GM23338 (cell line): ENCODE measurements at regions not wholly inside any gene's neighbourhood (a gene's known extent, or its start where the extent isn't known, plus 50 kb on each side); places are given as distances from the start of the nearest gene placed in this dataset.
A peak's percentile ranks its signal among the peaks of the same experiment; 100 is the strongest.

ENCODE experiments used
- ATAC-seq: fragments of 200-7000 bp; cut with Tn5 transposase; 3 replicates; pipeline ENCODE4 v1.9.1; 2020
- DNase-seq: peaks from one replicate; pipeline ENCODE4 v3.0.0-alpha.2; 2015; ENCODE audit warnings: low spot score
- H2AFZ ChIP-seq: fragments of 200-600 bp; sonication (generic); 2 replicates; pipeline ENCODE4 v1.8.0; 2016; ENCODE audit warnings: antibody characterized with exemption, mild to moderate bottlenecking, moderate library complexity
- H3F3A ChIP-seq: fragments of 200-600 bp; sonication (generic); replicated peaks from 2 replicates; pipeline ENCODE4 v1.8.0; 2017; ENCODE audit warnings: antibody characterized with exemption, mixed run types, low read depth
- H3K27ac ChIP-seq: fragments of 200-600 bp; sonication (generic); 2 replicates; pipeline ENCODE4 v1.6.1; 2016; ENCODE audit warnings: low read depth
- H3K27me3 ChIP-seq: fragments of 200-600 bp; sonication (generic); 2 replicates; pipeline ENCODE4 v1.8.0; 2016; ENCODE audit warnings: mild to moderate bottlenecking, mixed run types, moderate library complexity; ENCODE audit not compliant: insufficient read depth
- H3K36me3 ChIP-seq: fragments of 200-600 bp; sonication (generic); 2 replicates; pipeline ENCODE4 v1.8.0; 2016; ENCODE audit warnings: mild to moderate bottlenecking; ENCODE audit not compliant: insufficient read depth
- H3K4me1 ChIP-seq: fragments of 200-600 bp; sonication (generic); 2 replicates; pipeline ENCODE4 v1.8.0; 2016; ENCODE audit warnings: mild to moderate bottlenecking, moderate library complexity; ENCODE audit not compliant: insufficient read depth
- H3K4me2 ChIP-seq: fragments of 200-600 bp; sonication (generic); 2 replicates; pipeline ENCODE4 v1.7.1; 2017; ENCODE audit warnings: mixed run types
- H3K4me3 ChIP-seq: fragments of 200-600 bp; sonication (generic); 2 replicates; pipeline ENCODE4 v1.6.1; 2016; ENCODE audit warnings: mixed run types
- H3K79me2 ChIP-seq: fragments of 200-600 bp; sonication (generic); replicated peaks from 2 replicates; pipeline ENCODE4 v1.8.0; 2017; ENCODE audit warnings: mild to moderate bottlenecking; ENCODE audit not compliant: insufficient read depth
- H3K9me2 ChIP-seq: fragments of 200-600 bp; sonication (generic); 2 replicates; pipeline ENCODE4 v1.8.0; 2017; ENCODE audit not compliant: insufficient read depth
- H4K20me1 ChIP-seq: fragments of 200-600 bp; sonication (generic); replicated peaks from 2 replicates; pipeline ENCODE4 v1.8.0; 2017; ENCODE audit warnings: mild to moderate bottlenecking; ENCODE audit not compliant: insufficient read depth
- H3K27ac Mint-ChIP-seq: 2 replicates; pipeline ENCODE4 v1.8.0; 2020; ENCODE audit warnings: inconsistent platforms, mild to moderate bottlenecking, moderate library complexity, mixed read lengths
- H3K27me3 Mint-ChIP-seq: 3 replicates; pipeline ENCODE4 v1.8.0; 2022; ENCODE audit warnings: low read depth, mild to moderate bottlenecking, moderate library complexity, mixed read lengths, inconsistent platforms; ENCODE audit not compliant: insufficient read depth, poor library complexity
- H3K36me3 Mint-ChIP-seq: 3 replicates; pipeline ENCODE4 v1.8.0; 2021; ENCODE audit warnings: low read depth, mild to moderate bottlenecking, inconsistent platforms, moderate library complexity, mixed read lengths
- H3K4me1 Mint-ChIP-seq: 3 replicates; pipeline ENCODE4 v1.8.0; 2020; ENCODE audit warnings: mild to moderate bottlenecking, inconsistent platforms, mixed read lengths
- H3K4me3 Mint-ChIP-seq: 3 replicates; pipeline ENCODE4 v1.8.0; 2021; ENCODE audit warnings: moderate library complexity, mild to moderate bottlenecking, inconsistent platforms, mixed read lengths
- H3K9me3 Mint-ChIP-seq: 3 replicates; pipeline ENCODE4 v1.8.0; 2020; ENCODE audit warnings: moderate library complexity, mild to moderate bottlenecking, inconsistent platforms, mixed read lengths
- CREB1 ChIP-seq: fragments of 250-450 bp; sonication (Bioruptor Pico); IDR thresholded peaks from 2 replicates; pipeline ENCODE4 v1.5.0; 2020; ENCODE audit warnings: low read depth, mild to moderate bottlenecking, moderate library complexity
- ETS1 ChIP-seq: IDR thresholded peaks from 2 replicates; pipeline ENCODE4 v1.6.1; 2016; ENCODE audit warnings: antibody characterized with exemption
- EZH2 ChIP-seq: fragments of 200-600 bp; sonication (generic); IDR thresholded peaks from one replicate; pipeline ENCODE4 v1.8.0; 2017; ENCODE audit warnings: antibody characterized with exemption, mild to moderate bottlenecking, low read depth; ENCODE audit not compliant: unreplicated experiment
- EZH2phosphoT487 ChIP-seq: fragments of 200-600 bp; sonication (generic); IDR thresholded peaks from one replicate; pipeline ENCODE4 v1.8.1; 2018; ENCODE audit warnings: antibody characterized with exemption; ENCODE audit not compliant: unreplicated experiment
- JUNB ChIP-seq: IDR thresholded peaks from one replicate; pipeline ENCODE4 v1.6.1; 2016; ENCODE audit warnings: antibody characterized with exemption; ENCODE audit not compliant: unreplicated experiment
- NANOG ChIP-seq: IDR thresholded peaks from 2 replicates; pipeline ENCODE4 v1.6.1; 2016; ENCODE audit warnings: antibody characterized with exemption, borderline replicate concordance
- POLR2AphosphoS5 ChIP-seq: IDR thresholded peaks from 2 replicates; pipeline ENCODE4 v1.6.1; 2016; ENCODE audit warnings: antibody characterized with exemption, low read depth
- REST ChIP-seq: IDR thresholded peaks from one replicate; pipeline ENCODE4 v1.6.1; 2018; ENCODE audit warnings: antibody characterized with exemption; ENCODE audit not compliant: unreplicated experiment
- STAT1 ChIP-seq: IDR thresholded peaks from one replicate; pipeline ENCODE4 v1.6.1; 2016; ENCODE audit warnings: antibody characterized with exemption; ENCODE audit not compliant: unreplicated experiment
- ZNF114 ChIP-seq: fragments of 250-450 bp; sonication (Bioruptor Pico); IDR thresholded peaks from 2 replicates; pipeline ENCODE4 v1.5.0; 2020; ENCODE audit warnings: mild to moderate bottlenecking, moderate library complexity
- ZNF331 ChIP-seq: fragments of 250-450 bp; sonication (Bioruptor Pico); IDR thresholded peaks from 2 replicates; pipeline ENCODE4 v1.5.0; 2020; ENCODE audit warnings: low read depth, mild to moderate bottlenecking, moderate library complexity
- TF ChIP-seq, protein P1 (sequence below): fragments of 250-450 bp; sonication (Bioruptor Pico); IDR thresholded peaks from 2 replicates; pipeline ENCODE4 v1.5.0; 2020; ENCODE audit warnings: mild to moderate bottlenecking, moderate library complexity
- TF ChIP-seq, protein P2 (sequence below), 2 experiments: fragments of 200-600 bp in 1 of 2; sonication (generic) in 1 of 2; conservative IDR thresholded peaks; 2 replicates each; pipeline versions ENCODE4 v1.5.1 to v1.6.1; 2016 to 2017; ENCODE audit warnings: antibody characterized with exemption in 2 of 2, low read depth in 2 of 2, mild to moderate bottlenecking in 2 of 2, moderate library complexity in 1 of 2

DNA sequence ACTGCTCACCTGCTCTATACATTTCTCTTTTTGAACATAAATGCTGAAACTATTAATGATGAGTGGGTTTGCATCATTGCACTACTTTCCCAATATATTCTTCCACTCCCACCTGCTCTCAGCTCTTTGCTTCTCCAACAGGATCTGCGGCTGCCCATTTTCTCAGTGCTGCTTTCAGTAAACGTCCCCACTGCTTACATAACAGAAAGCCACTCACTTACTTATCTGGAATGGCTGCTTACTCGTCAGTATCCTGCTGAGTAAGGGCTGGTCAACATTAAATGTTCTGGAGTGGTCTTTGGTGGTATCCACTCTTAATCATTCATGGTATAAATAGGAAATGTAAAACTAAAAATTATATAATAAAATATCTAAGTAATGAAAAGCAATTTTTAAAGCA, 112.8 kb upstream of the HPF1 start:
- ATAC-seq (peak; percentile 30; the same call in 2 of the 3 replicates), DNase-seq (no peak)
- H3K4me1 Mint-ChIP-seq = peaks cover 7% of the 10 kb centered on the region
- no peak overlapping the region for H3K4me3 ChIP-seq
- H3K36me3 Mint-ChIP-seq = no peaks in the 10 kb centered on the region
- H3K27ac Mint-ChIP-seq = no peak overlapping the region
- H3K4me2 ChIP-seq = no peak overlapping the region
- no peaks in the 10 kb centered on the region for H3K79me2 ChIP-seq
- no peaks in the 10 kb centered on the region for H3K9me2 ChIP-seq
- peak overlapping the region; percentile 17; the same call in 1 of the 2 replicates for H2AFZ ChIP-seq
- H3K36me3 ChIP-seq = no peaks in the 10 kb centered on the region
- H3F3A ChIP-seq = no peaks in the 10 kb centered on the region
- H3K27me3 Mint-ChIP-seq = peaks cover 4% of the 10 kb centered on the region
- H3K4me3 Mint-ChIP-seq = no peak overlapping the region
- H4K20me1 ChIP-seq = no peaks in the 10 kb centered on the region
- H3K9me3 Mint-ChIP-seq = no peaks in the 10 kb centered on the region
- H3K27me3 ChIP-seq = no peaks in the 10 kb centered on the region
- H3K4me1 ChIP-seq = peaks cover 6% of the 10 kb centered on the region; the same call in 1 of the 2 replicates
- no peak overlapping the region for H3K27ac ChIP-seq
- TF ChIP-seq ZNF331 (CRISPR knock-in tag) (no peak), ZNF114 (CRISPR knock-in tag) (no peak), POLR2AphosphoS5 (no peak), STAT1 (no peak), REST (no peak), ETS1 (no peak), CREB1 (no peak), EZH2 (no peak), EZH2phosphoT487 (no peak), JUNB (no peak), NANOG (no peak)
- TF ChIP-seq, protein P1, sequence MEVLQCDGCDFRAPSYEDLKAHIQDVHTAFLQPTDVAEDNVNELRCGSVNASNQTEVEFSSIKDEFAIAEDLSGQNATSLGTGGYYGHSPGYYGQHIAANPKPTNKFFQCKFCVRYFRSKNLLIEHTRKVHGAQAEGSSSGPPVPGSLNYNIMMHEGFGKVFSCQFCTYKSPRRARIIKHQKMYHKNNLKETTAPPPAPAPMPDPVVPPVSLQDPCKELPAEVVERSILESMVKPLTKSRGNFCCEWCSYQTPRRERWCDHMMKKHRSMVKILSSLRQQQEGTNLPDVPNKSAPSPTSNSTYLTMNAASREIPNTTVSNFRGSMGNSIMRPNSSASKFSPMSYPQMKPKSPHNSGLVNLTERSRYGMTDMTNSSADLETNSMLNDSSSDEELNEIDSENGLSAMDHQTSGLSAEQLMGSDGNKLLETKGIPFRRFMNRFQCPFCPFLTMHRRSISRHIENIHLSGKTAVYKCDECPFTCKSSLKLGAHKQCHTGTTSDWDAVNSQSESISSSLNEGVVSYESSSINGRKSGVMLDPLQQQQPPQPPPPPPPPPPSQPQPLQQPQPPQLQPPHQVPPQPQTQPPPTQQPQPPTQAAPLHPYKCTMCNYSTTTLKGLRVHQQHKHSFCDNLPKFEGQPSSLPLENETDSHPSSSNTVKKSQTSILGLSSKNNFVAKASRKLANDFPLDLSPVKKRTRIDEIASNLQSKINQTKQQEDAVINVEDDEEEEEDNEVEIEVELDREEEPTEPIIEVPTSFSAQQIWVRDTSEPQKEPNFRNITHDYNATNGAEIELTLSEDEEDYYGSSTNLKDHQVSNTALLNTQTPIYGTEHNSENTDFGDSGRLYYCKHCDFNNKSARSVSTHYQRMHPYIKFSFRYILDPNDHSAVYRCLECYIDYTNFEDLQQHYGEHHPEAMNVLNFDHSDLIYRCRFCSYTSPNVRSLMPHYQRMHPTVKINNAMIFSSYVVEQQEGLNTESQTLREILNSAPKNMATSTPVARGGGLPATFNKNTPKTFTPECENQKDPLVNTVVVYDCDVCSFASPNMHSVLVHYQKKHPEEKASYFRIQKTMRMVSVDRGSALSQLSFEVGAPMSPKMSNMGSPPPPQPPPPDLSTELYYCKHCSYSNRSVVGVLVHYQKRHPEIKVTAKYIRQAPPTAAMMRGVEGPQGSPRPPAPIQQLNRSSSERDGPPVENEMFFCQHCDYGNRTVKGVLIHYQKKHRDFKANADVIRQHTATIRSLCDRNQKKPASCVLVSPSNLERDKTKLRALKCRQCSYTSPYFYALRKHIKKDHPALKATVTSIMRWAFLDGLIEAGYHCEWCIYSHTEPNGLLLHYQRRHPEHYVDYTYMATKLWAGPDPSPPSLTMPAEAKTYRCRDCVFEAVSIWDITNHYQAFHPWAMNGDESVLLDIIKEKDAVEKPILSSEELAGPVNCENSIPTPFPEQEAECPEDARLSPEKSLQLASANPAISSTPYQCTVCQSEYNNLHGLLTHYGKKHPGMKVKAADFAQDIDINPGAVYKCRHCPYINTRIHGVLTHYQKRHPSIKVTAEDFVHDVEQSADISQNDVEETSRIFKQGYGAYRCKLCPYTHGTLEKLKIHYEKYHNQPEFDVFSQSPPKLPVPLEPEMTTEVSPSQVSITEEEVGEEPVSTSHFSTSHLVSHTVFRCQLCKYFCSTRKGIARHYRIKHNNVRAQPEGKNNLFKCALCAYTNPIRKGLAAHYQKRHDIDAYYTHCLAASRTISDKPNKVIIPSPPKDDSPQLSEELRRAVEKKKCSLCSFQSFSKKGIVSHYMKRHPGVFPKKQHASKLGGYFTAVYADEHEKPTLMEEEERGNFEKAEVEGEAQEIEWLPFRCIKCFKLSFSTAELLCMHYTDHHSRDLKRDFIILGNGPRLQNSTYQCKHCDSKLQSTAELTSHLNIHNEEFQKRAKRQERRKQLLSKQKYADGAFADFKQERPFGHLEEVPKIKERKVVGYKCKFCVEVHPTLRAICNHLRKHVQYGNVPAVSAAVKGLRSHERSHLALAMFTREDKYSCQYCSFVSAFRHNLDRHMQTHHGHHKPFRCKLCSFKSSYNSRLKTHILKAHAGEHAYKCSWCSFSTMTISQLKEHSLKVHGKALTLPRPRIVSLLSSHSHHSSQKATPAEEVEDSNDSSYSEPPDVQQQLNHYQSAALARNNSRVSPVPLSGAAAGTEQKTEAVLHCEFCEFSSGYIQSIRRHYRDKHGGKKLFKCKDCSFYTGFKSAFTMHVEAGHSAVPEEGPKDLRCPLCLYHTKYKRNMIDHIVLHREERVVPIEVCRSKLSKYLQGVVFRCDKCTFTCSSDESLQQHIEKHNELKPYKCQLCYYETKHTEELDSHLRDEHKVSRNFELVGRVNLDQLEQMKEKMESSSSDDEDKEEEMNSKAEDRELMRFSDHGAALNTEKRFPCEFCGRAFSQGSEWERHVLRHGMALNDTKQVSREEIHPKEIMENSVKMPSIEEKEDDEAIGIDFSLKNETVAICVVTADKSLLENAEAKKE (CRISPR knock-in tag) = no peak
- TF ChIP-seq, protein P2, sequence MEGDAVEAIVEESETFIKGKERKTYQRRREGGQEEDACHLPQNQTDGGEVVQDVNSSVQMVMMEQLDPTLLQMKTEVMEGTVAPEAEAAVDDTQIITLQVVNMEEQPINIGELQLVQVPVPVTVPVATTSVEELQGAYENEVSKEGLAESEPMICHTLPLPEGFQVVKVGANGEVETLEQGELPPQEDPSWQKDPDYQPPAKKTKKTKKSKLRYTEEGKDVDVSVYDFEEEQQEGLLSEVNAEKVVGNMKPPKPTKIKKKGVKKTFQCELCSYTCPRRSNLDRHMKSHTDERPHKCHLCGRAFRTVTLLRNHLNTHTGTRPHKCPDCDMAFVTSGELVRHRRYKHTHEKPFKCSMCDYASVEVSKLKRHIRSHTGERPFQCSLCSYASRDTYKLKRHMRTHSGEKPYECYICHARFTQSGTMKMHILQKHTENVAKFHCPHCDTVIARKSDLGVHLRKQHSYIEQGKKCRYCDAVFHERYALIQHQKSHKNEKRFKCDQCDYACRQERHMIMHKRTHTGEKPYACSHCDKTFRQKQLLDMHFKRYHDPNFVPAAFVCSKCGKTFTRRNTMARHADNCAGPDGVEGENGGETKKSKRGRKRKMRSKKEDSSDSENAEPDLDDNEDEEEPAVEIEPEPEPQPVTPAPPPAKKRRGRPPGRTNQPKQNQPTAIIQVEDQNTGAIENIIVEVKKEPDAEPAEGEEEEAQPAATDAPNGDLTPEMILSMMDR (conservative IDR thresholded peaks at IDR 0.05; ENCODE audit: low read depth in 2 of 2) = no peak
